ENCODE measurements at regions not wholly inside any gene's neighbourhood (a gene's known extent, or its start where the extent isn't known, plus 50 kb on each side); places are given as distances from the start of the nearest gene placed in this dataset.

GRCh38 chr14:61977217-61977616 is 215.0 kb downstream of the SNAPC1 start:
- H3K4me3 ChIP-seq: no peak overlapping the region
- no peaks in the 10 kb centered on the region for H3K27me3 ChIP-seq
- TF ChIP-seq, protein P1, sequence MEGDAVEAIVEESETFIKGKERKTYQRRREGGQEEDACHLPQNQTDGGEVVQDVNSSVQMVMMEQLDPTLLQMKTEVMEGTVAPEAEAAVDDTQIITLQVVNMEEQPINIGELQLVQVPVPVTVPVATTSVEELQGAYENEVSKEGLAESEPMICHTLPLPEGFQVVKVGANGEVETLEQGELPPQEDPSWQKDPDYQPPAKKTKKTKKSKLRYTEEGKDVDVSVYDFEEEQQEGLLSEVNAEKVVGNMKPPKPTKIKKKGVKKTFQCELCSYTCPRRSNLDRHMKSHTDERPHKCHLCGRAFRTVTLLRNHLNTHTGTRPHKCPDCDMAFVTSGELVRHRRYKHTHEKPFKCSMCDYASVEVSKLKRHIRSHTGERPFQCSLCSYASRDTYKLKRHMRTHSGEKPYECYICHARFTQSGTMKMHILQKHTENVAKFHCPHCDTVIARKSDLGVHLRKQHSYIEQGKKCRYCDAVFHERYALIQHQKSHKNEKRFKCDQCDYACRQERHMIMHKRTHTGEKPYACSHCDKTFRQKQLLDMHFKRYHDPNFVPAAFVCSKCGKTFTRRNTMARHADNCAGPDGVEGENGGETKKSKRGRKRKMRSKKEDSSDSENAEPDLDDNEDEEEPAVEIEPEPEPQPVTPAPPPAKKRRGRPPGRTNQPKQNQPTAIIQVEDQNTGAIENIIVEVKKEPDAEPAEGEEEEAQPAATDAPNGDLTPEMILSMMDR (IDR thresholded peaks at IDR 0.05): no peak
- DNase-seq (no peak), ATAC-seq (no peak), FAIRE-seq (no peak)
- peaks cover 0 to 8% (median 0%) of the 10 kb centered on the region in 3 donors for H3K4me1 ChIP-seq
- no peak overlapping the region for H3K27ac ChIP-seq
- no peaks in the 10 kb centered on the region for H3K9me3 ChIP-seq
- intact Hi-C loops (cut with DNase I): no loop called here
- no peaks in the 10 kb centered on the region for H3K36me3 ChIP-seq

DNA sequence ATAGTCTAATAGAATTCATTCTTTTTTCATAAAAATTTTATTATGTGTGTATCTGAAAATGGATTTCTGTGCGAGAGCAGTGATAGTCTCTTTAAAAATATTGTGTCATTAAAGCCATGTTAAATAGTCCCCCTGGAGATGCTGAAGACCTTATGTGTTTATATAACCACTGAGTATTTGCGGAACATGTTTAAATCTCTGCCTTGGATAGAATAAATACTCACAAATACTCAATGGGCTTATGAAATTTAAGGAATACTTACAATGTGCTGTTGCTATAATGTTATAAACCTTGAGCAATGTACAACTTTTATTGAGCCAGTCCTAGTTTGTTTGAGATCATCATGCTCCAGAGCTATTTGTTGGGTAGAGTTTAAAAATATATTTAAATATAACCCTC is 226.0 kb downstream of the SNAPC1 start:
- no peak overlapping the region for H3K4me3 ChIP-seq
- no peaks in the 10 kb centered on the region for H3K27me3 ChIP-seq
- DNase-seq (no peak), ATAC-seq (no peak), FAIRE-seq (no peak)
- no peak overlapping the region for H3K27ac ChIP-seq
- WGBS, 2 donors: 90 to 96% methylated on average over 2 of the region's 2 CpGs
- H3K36me3 ChIP-seq: no peaks in the 10 kb centered on the region
- H3K4me1 ChIP-seq: no peaks in the 10 kb centered on the region
- H3K9me3 ChIP-seq: no peaks in the 10 kb centered on the region
- TF ChIP-seq, protein P1 (IDR thresholded peaks at IDR 0.05): no peak
- intact Hi-C loops (cut with DNase I): no loop called here

DNA sequence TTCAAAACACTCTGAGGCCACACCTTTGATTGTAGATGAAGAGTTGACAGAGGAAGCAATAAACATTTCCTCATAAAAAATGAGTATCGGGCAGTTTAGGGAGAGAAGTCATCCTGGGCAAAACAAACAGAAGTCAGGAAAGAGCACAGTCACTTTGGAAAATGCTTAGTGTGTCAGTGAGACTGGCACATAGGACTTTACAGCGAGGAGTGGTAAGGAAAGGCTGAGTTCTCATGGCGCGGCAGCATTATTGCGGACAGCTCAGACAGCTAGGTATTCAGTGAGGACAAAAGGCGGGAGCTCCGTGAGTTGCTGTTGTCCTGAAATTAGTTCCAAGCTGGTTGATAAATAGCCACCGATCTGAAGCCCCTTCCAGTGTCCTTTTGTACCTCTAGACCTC is 229.9 kb downstream of the SNAPC1 start:
- ATAC-seq: no peak
- H3K4me3 ChIP-seq: no peak overlapping the region
- WGBS, 2 donors: 78 to 80% methylated on average over 8 of the region's 8 CpGs

DNA sequence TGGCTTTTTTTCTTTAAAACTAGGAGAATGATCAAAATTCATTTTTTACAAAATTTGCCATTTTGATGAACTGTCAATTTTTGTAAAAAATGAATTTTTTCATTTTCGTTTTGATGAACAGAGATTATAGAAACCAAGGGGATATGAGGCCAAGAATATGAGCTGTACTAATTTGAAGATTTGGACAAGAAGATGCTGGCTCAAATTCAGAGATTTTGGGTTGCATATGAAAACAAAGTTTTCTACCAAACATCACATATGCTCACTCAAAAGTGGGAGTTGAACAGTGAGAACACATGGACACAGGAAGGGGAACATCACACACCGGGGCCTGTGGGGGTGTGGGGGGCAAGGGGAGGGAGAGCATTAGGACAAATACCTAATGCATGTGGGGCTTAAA is 230.7 kb downstream of the SNAPC1 start:
- FAIRE-seq (no peak), ATAC-seq (no peak), DNase-seq (no peak)
- 61 to 63% methylated on average over 2 of the region's 2 CpGs for WGBS, 2 donors
- Histone ChIP-seq H3K27ac (no peak overlapping the region), H3K36me3 (no peaks in the 10 kb centered on the region), H3K4me3 (no peak overlapping the region), H3K4me1 (no peaks in the 10 kb centered on the region), H3K9me3 (no peaks in the 10 kb centered on the region), H3K27me3 (no peaks in the 10 kb centered on the region)
- TF ChIP-seq, protein P1 (IDR thresholded peaks at IDR 0.05): no peak
- intact Hi-C loops (cut with DNase I): no loop called here

More for the DNA sequence above, 229.9 kb downstream of the SNAPC1 start:
- no peak overlapping the region for H3K27ac ChIP-seq
- TF ChIP-seq, protein P1 (IDR thresholded peaks at IDR 0.05): no peak
- intact Hi-C loops (cut with DNase I): no loop called here
- DNase-seq (no peak), FAIRE-seq (no peak)
- H3K4me1 ChIP-seq: no peaks in the 10 kb centered on the region
- no peaks in the 10 kb centered on the region for H3K36me3 ChIP-seq
- H3K9me3 ChIP-seq: no peaks in the 10 kb centered on the region
- H3K27me3 ChIP-seq: no peaks in the 10 kb centered on the region

- H3K4me1 ChIP-seq: no peaks in the 10 kb centered on the region
- H3K36me3 ChIP-seq: no peaks in the 10 kb centered on the region
- H3K9me3 ChIP-seq: no peaks in the 10 kb centered on the region
- H3K4me3 ChIP-seq: no peak overlapping the region
- WGBS, 2 donors: 96% methylated on average over 1 of the region's 1 CpG
- H3K27ac ChIP-seq: no peak overlapping the region
- TF ChIP-seq, protein P1 (IDR thresholded peaks at IDR 0.05): no peak
- H3K27me3 ChIP-seq: no peaks in the 10 kb centered on the region
- intact Hi-C loops (cut with DNase I): no loop called here
- no peak for DNase-seq
- ATAC-seq: no peak
- no peak for FAIRE-seq
These were observed 232.4 kb downstream of the SNAPC1 start for GRCh38 chr14:61994589-61994988.
